Activated CD4-positive, alpha-beta T cell treated with anti-CD3 and anti-CD28 coated beads, Interleukin-2, Interleukin-6, amounts not matched to agents 100 ng/mL and 50 ng/mL, durations not matched to agents 16 hours and 8 hours (primary cell): ENCODE measurements at regions not wholly inside any gene's neighbourhood (a gene's known extent, or its start where the extent isn't known, plus 50 kb on each side); places are given as distances from the start of the nearest gene placed in this dataset.

Experiments used
- DNase-seq: peaks from one replicate; pipeline ENCODE4 v3.0.0-alpha.2; 2020

GRCh38 chr2:240347949-240348500 lies 87.4 kb upstream of the GPC1 start:
- no peak for DNase-seq

GRCh38 chr2:240348522-240348921 lies 86.9 kb upstream of the GPC1 start:
- DNase-seq = no peak

GRCh38 chr2:240349133-240350005 lies 86.1 kb upstream of the GPC1 start:
- DNase-seq = no peak

GRCh38 chr2:240350006-240350355 lies 85.5 kb upstream of the GPC1 start:
- DNase-seq = no peak

- DNase-seq = no peak
Observed at GRCh38 chr2:240350696-240351087, 84.8 kb upstream of the GPC1 start.

- DNase-seq = no peak
Observed at GRCh38 chr2:240351088-240351741, 84.2 kb upstream of the GPC1 start.

- DNase-seq = no peak
Observed at GRCh38 chr2:240351826-240352426, 83.5 kb upstream of the GPC1 start.

- DNase-seq = no peak
Observed at GRCh38 chr2:240353086-240353798, 82.2 kb upstream of the GPC1 start.

- no peak for DNase-seq
Observed at GRCh38 chr2:240353944-240354343, 81.5 kb upstream of the GPC1 start.

GRCh38 chr2:240355001-240355891 lies 80.2 kb upstream of the GPC1 start:
- no peak for DNase-seq

GRCh38 chr2:240355962-240356361 lies 79.5 kb upstream of the GPC1 start:
- DNase-seq = no peak

- no peak for DNase-seq
Observed at GRCh38 chr2:240356700-240357640, 78.5 kb upstream of the GPC1 start.

- no peak for DNase-seq
Observed at GRCh38 chr2:240357641-240358012, 77.8 kb upstream of the GPC1 start.

GRCh38 chr2:240358080-240358479 lies 77.4 kb upstream of the GPC1 start:
- no peak for DNase-seq

- DNase-seq = no peak
Observed at GRCh38 chr2:240358821-240359397, 76.6 kb upstream of the GPC1 start.

GRCh38 chr2:240359695-240360094 lies 75.8 kb upstream of the GPC1 start:
- DNase-seq = no peak

- no peak for DNase-seq
Observed at GRCh38 chr2:240360645-240361475, 74.6 kb upstream of the GPC1 start.

GRCh38 chr2:240362216-240362755 lies 73.2 kb upstream of the GPC1 start:
- DNase-seq = no peak
